OCI-M2 (cell line): ENCODE measurements at regions not wholly inside any gene's neighbourhood (a gene's known extent, or its start where the extent isn't known, plus 50 kb on each side); places are given as distances from the start of the nearest gene placed in this dataset.
"Not testable (repeated sequence)": the region's sequence is repeated elsewhere in the genome, so short reads cannot be mapped to it uniquely, and the experiment has no call there.

Experiments
- DNase-seq: peaks from one replicate; lab custom pipeline; 2025; ENCODE audit not compliant: unreplicated experiment; lab: John Stamatoyannopoulos, UW

DNA sequence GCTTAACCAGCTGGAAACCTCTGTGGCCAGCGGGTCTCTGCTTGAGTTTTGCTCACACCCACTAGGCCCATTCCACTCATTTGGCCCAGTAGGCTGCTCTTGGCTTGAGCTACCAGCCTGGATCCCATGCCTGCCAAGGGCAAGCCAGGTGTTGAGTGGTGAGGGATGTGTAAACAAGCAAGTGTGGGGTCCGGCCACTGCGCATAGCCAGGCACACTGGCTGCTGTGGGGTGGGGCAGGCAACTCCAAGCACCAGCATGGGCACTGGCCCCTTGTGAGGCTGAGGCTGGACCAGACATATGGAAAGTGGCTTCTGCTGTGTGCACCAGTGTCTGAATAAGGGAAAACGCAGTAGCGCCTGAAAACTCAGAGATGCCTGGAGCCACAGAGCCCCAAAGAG is 732.7 kb downstream of the NR4A2 start:
- no peak for DNase-seq

DNA sequence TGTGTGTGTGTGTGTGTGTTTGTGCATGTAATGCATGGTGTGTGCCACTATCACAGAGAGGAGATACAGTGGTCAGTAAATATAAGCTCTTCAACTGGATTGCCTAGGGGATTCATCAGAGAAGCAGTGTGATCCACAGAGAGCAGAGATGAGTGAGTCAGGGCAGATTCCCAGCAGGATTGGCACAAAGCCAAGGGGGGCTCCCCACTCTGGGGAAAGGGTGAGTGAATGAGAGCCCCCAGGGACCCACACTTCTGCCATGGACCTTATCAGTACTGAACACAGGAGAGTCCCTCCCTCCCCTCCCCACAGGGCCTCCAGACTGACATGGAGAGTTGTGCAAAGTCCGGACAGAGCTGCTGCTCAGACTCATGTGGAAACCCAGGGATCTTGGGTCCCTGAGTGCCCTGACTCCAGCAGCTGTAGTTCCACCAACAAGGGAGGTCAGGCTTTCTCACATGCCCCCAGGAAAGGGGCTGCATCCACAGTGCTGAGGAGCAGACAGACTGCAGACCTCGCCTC is 748.8 kb downstream of the NR4A2 start:
- DNase-seq, result no peak

DNA sequence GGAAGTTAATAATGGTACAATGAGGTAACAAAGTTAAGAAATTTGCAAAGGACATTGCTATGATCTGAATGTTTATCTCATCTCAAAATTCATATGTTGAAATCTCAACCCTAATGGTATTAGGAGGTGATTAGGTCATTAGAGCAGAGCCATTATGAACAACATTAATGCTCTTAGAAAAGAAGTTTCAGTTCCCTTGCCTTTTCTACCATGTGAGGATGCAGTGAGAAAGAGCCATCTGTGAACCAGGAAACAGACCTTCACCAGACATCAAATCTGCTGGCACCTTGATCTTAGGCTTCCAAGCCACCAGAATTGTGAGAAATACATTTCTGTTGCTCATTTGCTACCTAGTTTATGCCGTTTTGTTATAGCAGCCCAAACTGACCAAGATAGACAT is 757.6 kb downstream of the NR4A2 start:
- DNase-seq, result no peak

DNA sequence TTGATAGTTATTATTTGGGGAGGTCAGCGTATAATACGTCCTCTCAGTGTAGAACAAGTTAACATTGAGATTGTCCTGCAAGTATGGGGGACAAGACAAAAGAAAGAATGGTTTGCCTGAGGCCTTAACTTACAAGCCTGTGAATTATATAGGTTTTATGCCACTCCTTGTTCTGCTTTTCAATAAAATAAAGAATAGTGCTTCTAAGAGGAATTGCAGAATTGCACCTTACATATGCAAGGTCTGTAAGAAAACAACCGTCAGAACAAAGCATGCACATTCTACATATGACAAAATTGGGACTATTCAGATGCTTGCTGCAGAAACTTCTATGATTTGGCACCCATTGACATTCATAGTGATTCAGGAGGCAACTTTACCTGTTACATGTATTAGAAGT is 785.0 kb downstream of the NR4A2 start:
- DNase-seq, result no peak

DNA sequence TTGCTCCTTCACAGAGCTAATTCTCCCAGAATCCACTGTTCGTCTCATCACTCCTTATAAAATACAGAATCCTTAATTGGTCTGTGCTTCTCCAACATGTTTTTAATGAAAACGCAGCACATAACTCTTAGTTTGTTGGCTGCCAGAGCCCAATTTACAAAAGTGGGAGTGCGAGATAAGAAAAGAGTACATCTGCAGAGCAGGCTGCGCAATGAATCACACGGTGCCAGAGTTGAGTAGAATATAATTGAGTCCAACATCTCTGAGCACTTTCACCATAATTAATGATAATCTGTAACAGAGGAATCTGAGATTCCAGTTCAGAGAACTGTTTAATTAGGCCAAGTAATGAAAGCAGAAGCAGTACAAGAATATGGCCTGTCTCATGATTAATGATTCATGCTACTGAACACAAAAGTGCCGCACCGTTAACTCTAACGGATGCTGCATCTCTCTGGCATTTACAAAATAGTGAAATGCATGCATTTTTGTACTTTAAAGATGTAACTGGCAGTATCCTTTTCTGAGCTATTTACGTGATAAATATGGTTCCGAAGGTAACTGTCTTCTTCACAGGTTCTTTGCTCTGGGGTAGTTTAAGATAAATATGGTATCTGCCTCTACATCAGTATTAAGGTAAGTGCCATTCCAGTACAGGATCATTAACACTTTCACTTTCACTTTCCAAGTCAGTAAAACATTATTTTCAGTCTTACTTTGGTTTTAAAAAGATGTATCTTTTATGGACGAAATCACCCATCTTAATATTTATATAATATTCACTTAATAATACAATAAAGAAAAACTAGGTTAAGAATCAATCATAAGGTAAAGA is 785.6 kb downstream of the NR4A2 start:
- no peak for DNase-seq

DNA sequence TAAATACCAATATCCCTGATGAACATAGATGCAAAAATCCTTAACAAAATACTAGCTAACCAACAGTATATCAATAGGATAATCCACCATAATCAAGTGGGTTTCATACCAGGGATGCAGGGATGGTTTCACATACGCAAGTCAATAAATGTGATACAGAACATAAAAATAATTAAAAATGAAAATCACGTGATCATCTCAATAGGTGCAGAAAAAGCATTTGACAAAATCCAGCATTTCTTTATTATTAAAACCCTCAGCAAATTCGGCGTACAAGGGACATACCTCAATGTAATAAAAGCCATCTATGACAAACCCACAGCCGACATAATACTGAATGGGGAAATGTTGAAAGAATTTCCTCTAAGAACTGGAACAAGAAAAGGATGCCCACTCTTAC is 793.5 kb downstream of the NR4A2 start:
- not testable (repeated sequence) for DNase-seq

DNA sequence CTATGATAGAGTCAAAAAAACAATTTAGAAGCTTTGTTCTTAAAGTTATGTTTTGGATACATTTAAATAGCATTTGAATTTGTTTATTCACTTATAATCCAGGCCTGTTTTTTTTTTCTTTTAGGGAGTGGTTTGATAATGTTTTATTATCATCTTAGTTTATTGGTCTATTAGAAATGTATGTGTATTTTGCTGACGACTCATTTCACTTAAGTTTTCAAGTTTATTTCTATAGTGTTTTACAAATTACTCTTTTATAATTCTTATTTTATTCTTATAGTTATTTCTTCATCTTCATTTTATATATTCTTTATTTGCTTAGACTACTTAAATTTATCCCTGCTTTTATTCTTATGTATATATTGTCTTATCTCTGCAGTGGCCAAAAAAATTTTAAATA is 804.5 kb downstream of the NR4A2 start:
- DNase-seq, result no peak

DNA sequence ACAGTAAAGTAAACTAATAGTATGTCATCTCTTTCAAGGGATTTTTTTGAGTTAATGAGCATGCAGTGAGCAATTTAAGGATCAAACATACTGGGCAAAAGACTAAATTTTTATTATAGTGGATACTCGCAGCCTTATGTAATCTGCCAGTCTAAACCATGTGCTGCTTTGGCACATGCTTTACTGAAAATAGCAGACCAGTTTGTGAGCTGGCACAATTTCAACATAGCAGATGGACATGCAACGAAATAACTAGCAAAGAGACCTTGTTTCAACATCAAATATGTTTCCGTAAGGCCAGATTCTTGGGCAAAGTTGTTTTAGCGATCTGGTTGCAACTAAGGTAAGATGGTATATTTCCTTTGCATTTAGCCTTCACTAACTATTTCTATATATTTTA is 807.3 kb downstream of the NR4A2 start:
- no peak for DNase-seq

DNA sequence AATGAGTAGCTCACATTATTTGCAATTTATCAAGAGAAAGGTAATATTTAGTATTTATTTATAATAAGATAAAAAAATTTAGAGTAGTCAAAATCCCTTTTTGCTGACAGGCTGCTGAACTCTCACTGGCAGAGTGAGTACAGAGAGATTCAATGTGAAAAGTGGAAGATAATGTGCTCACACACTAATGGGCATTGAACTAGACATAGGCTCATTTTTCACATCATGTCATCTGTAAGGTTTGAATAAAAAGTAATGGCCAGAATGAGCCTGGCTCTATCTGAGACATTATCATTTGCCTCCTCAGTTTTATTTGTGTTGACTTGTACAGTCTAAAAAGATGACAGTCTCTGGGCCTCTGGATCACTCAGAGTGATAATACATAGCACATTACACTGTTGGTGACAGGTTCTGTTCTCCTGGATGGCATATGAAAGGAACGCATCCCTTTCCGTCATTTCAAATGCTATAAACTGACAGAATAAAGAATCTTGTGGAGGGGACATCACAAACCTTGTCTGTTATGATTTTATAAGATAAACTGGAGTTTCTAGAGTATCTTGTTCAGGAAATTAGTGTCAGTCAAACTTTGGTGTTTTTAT is 812.9 kb downstream of the NR4A2 start:
- no peak for DNase-seq

DNA sequence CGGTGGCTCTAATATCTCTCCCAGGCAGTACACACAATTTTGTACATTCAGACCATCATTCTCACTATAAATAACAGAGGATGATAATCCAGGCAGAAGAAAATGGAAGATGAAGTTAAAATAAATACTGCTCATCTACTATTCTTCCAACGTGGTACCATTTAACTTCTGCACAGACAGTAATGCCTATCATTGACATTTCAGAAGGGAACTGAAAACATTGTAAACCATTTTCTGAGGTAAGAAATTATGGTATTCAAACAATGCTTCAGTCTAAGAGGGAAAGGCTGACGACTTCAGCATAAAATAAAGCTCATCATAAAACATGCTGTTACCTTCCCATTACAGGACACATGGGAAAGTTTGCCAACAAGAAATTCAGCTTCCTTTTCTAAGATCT is 814.4 kb downstream of the NR4A2 start:
- DNase-seq, result no peak

DNA sequence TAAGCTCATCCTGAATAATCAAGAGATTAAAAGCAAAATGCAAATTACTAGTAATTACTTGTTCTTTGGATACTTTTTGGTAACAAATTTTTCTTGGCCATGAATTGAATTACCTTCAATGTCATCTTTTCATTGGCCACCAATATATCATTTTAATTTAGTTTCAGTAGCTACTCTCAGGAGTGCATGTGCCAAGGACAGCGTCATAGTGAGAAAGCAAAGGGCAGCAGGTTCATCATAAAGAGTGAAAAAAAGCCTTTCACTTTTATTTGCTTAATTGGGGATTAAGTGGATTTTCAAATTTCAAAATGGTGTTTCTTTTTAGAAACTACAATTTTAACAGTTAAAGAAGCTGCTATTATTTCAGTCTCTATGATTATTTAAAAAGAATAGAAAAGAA is 815.2 kb downstream of the NR4A2 start:
- no peak for DNase-seq

DNA sequence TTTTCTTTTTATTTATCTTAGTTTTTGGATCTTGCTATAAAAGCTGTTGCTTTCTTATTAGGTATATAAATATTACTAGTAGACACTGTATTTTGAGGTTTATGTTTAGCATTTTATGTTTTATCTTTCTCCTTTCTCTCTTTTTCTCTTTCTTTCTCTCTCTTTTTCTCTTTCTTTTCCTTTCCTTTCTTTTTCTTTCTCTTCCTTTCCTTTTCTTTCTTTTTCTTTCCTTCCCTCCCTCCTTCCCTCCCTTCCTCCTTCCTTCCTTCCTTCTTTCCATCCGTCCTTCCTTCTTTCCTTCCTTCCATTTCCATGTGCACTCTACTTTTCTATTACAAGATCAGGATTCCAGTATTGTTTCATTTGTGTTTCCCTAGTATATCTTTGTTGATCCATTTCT is 814.8 kb downstream of the KCNJ3 start:
- DNase-seq, result no peak

DNA sequence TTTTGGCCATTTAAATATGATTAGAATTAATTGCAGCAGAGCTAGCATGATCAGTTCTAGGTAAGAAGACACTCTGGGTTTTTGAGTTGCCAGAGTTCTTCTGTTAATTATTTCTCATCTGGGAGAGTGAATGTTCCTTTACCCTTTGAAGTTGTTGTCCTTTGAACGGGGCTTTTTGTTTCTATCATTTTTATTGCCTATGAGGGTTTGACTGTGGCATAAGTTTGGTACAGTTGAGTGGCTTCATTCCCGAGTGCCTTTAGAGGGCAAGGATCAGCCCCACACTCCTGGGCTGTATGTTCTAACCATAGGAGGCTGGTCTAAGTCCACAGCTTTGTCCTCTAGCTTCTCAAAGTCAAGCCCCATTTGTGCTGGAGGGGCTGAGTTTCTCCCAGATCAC is 804.3 kb downstream of the KCNJ3 start:
- no peak for DNase-seq

DNA sequence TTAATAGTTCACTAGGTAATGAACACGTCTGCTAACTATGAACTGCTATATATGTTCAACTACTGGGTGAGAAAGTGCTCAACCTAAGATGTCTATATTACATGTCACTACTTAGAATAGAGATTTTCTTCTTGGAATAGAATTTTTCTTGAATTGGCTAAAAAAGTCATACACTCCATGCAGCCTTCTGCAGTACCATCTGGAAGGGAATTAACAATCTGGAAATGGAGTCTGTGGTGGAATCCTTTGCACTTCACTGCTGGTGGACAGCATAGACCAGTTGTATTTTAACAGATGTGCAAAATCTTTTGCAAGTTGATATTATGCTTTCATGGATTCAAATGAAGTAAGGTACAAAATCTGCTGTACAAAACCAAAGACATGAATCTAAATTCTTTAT is 799.6 kb downstream of the KCNJ3 start:
- DNase-seq, result no peak

DNA sequence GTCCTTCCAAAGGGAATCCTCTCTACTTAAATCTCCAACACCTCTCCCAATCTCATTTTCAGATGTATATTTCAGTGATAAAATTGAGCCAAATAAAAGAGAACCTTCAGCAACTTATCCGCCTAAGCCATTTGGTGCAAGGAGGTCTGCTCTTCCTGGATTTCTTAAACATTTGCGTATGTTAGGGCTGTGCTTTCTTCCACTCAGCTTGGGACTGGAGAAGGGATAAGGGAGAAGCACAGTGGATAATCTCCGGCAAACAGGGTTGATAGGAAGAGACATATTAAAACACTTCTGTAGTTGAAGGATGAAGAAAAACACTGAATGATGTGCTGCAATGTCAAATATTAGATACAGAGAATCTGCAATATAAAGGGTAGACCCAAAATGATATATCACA is 796.2 kb downstream of the KCNJ3 start:
- no peak for DNase-seq

DNA sequence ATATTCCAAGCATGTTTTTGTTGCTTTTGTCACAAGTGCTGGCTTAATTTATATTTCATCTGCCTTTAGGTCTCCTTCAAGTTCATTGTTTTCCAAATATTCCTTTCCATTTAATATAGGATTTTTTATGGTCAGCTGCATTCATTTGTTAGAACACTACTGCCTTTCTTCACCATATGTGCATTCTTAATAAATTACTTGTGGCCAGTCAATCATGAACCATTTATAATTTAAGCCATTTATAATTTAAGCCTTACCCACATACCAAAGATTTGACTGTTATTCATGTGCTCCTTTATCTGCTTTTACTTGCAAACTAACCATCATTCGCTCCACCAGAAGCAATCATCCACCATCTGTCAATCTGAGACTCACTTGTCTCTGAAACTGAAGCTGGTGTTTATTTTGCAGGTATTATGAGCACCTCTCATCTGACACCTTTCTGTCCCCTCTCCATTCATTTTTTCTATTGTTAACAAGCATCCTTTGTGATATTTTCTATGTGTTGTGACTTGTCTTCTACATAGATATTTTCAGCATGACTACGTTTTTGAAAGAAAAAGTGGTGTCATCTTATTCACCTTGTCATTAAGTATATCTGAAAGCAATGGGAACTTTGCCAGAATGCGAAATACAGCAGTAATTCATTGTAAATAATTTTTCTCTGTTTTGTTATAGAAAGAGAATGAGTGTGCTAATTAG is 786.8 kb downstream of the KCNJ3 start:
- DNase-seq, result no peak

DNA sequence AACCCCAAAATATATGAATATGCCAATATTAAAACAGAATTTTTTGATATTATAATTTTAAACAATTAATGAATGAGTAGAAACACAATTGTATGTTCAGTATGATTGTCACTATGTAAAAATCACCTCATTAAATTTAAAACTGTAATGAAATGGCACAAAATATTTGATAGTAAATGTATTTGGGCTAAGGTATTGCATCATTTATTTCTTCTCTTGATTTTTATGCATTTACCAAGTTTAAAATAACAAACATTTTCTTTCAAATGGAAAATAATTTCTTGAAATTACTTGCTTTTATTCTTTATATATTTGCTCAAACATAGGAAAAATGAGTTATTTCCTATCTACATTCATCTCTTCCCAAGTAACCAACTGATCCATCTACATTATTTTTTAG is 782.6 kb downstream of the KCNJ3 start:
- no peak for DNase-seq

DNA sequence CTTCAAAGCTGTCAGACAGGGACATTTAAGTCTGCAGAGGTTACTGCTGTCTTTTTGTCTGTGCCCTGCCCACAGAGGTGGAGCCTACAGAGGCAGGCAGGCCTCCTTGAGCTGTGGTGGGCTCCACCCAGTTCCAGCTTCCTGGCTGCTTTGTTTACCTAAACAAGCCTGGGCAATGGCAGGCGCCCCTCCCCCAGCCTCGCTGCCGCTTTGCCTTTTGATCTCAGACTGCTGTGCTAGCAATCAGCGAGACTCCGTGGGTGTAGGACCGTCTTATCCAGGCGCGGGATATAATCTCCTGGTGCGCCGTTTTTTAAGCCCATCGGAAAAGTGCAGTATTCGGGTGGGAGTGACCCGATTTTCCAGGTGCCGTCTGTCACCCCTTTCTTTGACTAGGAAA is 773.5 kb downstream of the KCNJ3 start:
- DNase-seq, result not testable (repeated sequence)

DNA sequence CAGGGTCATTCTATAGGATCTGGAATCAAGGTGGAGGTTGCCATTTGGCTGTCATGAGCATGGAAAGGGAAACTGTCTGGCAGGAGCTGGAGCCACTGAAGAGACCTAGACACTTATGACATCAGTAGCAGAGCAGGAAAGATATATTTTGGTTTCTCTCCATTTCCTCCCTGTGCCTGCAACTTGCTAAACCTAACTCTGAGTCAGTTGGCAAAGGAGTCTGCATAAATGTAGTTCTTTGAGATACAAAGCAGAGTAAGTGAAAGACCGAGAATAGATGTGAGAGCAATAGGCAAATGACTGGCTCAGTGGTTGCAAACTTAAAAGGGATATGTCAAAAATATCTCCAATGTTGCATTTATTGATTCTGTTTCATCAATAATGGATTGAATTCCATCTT is 757.7 kb downstream of the KCNJ3 start:
- DNase-seq, result no peak

DNA sequence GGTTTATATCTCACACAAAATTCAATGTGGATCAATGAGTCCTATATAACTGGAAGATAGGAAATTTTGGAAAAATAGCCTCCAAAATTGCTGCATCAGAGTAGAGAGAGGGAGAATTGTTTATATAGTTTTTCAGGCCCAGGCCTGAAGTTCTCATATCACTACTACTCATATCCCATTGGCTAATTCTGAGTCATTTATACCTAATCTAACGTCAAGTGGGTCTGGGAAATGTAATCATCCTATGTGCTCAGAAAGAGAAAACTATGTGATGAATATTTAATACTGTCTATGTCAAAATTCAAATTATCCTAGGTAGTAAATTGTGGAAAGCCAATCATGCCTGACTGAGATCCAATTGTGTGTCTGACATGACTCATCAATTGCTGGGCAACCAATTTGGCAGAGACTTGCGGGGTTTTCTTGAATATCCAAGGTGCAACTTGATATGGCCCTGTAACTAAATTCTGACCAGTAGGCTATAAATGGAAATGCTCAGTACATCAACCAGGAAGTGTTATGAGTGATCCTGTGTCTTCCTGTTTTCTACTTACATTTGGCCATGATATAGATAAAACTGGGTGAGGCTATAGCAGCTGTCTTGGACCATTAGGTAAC is 744.4 kb downstream of the KCNJ3 start:
- DNase-seq, result no peak

DNA sequence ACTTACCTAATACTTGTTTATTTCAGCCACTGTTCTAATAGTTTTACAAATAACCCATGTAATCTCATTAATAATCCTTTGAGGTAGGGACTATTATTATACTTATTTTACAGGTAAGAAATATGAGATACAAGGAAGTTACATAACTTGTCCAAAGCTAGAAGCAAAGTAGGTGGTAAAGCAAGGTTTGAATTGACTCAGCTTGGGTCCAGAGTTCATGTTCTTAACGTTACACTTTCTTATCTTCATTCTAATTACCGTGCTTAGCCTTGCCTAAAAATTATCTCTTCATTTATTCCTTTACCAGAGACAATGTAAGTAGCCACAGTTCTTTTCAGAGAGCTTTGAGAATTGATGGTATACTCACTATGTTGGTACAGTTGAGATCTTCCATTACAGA is 743.6 kb downstream of the KCNJ3 start:
- DNase-seq, result no peak
